ENCODE measurements at regions not wholly inside any gene's neighbourhood (a gene's known extent, or its start where the extent isn't known, plus 50 kb on each side); places are given as distances from the start of the nearest gene placed in this dataset.

DNA sequence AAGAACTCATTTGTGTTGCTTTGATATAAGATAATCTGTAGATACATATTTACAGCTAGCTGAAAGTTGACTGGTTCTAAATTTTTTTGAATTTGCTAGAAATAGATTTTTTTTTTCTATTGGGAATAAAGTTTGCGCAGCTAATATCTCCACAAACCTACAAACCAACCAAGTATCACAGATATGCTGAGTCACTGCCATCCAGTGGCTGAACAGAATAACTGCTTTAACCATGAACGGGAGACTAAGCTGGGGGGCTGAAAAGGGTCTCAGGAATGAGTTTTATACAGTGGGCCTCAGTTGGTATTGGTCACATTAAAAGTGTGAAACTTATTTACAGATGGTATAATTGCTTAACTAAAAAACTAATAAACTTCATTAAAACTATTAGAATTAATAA, 326.7 kb upstream of the CNR1 start:
- no peaks in the 10 kb centered on the region for H3K9me3 ChIP-seq (ENCODE audit: low read depth)
- no peak overlapping the region for H2AFZ ChIP-seq (replicated peaks)
- no peaks in the 10 kb centered on the region for H3K79me2 ChIP-seq (ENCODE audit: low read depth)
- H3K36me3 ChIP-seq = no peaks in the 10 kb centered on the region
- TF ChIP-seq EZH2 (IDR thresholded peaks at IDR 0.05) = no peak
- TF ChIP-seq, protein P1, sequence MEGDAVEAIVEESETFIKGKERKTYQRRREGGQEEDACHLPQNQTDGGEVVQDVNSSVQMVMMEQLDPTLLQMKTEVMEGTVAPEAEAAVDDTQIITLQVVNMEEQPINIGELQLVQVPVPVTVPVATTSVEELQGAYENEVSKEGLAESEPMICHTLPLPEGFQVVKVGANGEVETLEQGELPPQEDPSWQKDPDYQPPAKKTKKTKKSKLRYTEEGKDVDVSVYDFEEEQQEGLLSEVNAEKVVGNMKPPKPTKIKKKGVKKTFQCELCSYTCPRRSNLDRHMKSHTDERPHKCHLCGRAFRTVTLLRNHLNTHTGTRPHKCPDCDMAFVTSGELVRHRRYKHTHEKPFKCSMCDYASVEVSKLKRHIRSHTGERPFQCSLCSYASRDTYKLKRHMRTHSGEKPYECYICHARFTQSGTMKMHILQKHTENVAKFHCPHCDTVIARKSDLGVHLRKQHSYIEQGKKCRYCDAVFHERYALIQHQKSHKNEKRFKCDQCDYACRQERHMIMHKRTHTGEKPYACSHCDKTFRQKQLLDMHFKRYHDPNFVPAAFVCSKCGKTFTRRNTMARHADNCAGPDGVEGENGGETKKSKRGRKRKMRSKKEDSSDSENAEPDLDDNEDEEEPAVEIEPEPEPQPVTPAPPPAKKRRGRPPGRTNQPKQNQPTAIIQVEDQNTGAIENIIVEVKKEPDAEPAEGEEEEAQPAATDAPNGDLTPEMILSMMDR (IDR thresholded peaks at IDR 0.05) = peak; percentile 53
- H3K4me2 ChIP-seq = no peak overlapping the region
- Mint-ChIP-seq H3K27ac (no peak overlapping the region), H3K36me3 (peaks cover 3% of the 10 kb centered on the region), H3K4me1 (peaks cover 20% of the 10 kb centered on the region), H3K27me3 (ENCODE audit: insufficient read depth, low read depth) (peaks cover 6% of the 10 kb centered on the region), H3K4me3 (no peak overlapping the region), H3K9me3 (peaks cover 28% of the 10 kb centered on the region)
- DNase-seq (ENCODE audit: low spot score) = peak; percentile 17
- peaks cover 28% of the 10 kb centered on the region for H3K4me1 ChIP-seq
- no peak overlapping the region for H3K9ac ChIP-seq
- no peaks in the 10 kb centered on the region for H4K20me1 ChIP-seq (ENCODE audit: low read depth)
- H3F3A ChIP-seq (ENCODE audit: low read depth) = peaks cover 25% of the 10 kb centered on the region
- no peaks in the 10 kb centered on the region for H3K27me3 ChIP-seq
- H3K27ac ChIP-seq = no peak overlapping the region
- H3K4me3 ChIP-seq = no peak overlapping the region

DNA sequence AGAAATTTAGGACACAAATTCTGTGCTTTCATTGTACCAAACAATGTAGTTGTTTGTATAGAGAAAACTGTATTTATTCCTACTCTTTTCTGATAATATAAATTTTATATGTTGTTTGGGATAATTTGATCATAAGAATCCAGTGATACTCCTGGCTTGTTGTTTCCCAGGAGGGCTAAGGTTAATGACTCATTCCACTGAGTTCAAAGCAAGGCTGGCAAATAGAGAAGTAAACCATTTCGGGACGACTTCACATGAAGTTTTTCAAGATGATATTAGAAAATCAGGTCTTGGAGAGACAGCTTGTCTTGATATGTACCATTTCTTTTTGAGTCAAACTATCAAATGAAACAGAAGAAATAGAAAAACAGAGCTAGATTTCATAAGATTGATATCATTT, 326.1 kb upstream of the CNR1 start:
- Mint-ChIP-seq H3K27ac (no peak overlapping the region), H3K9me3 (peaks cover 29% of the 10 kb centered on the region), H3K27me3 (ENCODE audit: insufficient read depth, low read depth) (peaks cover 6% of the 10 kb centered on the region), H3K4me1 (peaks cover 20% of the 10 kb centered on the region), H3K36me3 (peaks cover 3% of the 10 kb centered on the region), H3K4me3 (no peak overlapping the region)
- Histone ChIP-seq H3K27ac (no peak overlapping the region), H3K4me1 (peaks cover 28% of the 10 kb centered on the region), H3F3A (ENCODE audit: low read depth) (peaks cover 25% of the 10 kb centered on the region), H3K27me3 (no peaks in the 10 kb centered on the region), H2AFZ (replicated peaks) (no peak overlapping the region), H3K79me2 (ENCODE audit: low read depth) (no peaks in the 10 kb centered on the region), H3K4me3 (no peak overlapping the region), H3K4me2 (peak overlapping the region; percentile 1), H3K36me3 (no peaks in the 10 kb centered on the region), H3K9ac (no peak overlapping the region), H3K9me3 (ENCODE audit: low read depth) (no peaks in the 10 kb centered on the region), H4K20me1 (ENCODE audit: low read depth) (no peaks in the 10 kb centered on the region)
- TF ChIP-seq EZH2 (IDR thresholded peaks at IDR 0.05) (no peak), EZH2phosphoT487 (IDR thresholded peaks at IDR 0.05) (no peak)
- TF ChIP-seq, protein P1 (IDR thresholded peaks at IDR 0.05) = no peak
- DNase-seq (ENCODE audit: low spot score) = no peak

DNA sequence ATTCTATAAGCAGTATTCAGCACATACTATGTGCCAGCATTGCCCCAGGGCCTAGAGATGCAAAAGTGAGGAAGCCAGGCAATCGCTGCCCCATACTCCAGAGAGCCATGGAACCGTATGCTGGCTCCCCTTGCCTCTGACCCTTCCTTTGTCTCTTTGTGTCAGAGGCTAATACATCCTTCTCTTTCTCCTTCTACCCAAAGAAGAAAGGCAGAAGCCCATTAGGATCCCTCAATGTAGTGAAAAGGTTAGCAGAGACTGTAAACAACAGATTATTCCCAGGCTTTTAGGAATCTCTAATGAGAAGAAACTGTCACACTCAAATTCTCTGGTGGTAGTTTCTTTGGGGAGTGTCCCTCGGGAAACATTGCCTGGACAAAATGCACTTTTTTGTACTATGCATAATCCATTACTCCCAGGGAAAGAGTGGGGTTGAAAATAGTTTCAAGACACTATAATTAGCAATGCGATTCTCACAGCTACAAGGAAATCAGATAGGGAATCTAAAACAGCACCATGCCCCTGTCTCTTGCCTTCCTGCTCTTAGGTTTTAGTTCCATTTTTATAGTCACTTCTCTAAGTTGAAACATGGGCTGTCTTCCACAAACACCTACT, 325.2 kb upstream of the CNR1 start:
- Histone ChIP-seq H3K79me2 (ENCODE audit: low read depth) (no peaks in the 10 kb centered on the region), H3K4me2 (peak overlapping the region; percentile 25), H4K20me1 (ENCODE audit: low read depth) (no peaks in the 10 kb centered on the region), H3K27ac (peak overlapping the region; percentile 38), H3K4me1 (peaks cover 28% of the 10 kb centered on the region), H2AFZ (replicated peaks) (no peak overlapping the region), H3K9ac (no peak overlapping the region), H3K27me3 (no peaks in the 10 kb centered on the region), H3K4me3 (no peak overlapping the region), H3K9me3 (ENCODE audit: low read depth) (no peaks in the 10 kb centered on the region), H3F3A (ENCODE audit: low read depth) (peaks cover 25% of the 10 kb centered on the region), H3K36me3 (no peaks in the 10 kb centered on the region)
- no peak for TF ChIP-seq EZH2 (IDR thresholded peaks at IDR 0.05)
- TF ChIP-seq, protein P1 (IDR thresholded peaks at IDR 0.05) = no peak
- TF ChIP-seq EZH2phosphoT487 (IDR thresholded peaks at IDR 0.05) = no peak
- peaks cover 3% of the 10 kb centered on the region for H3K36me3 Mint-ChIP-seq
- DNase-seq (ENCODE audit: low spot score) = peak; percentile 70
- peaks cover 6% of the 10 kb centered on the region for H3K27me3 Mint-ChIP-seq (ENCODE audit: insufficient read depth, low read depth)
- peaks cover 20% of the 10 kb centered on the region for H3K4me1 Mint-ChIP-seq
- H3K9me3 Mint-ChIP-seq = peaks cover 29% of the 10 kb centered on the region
- peak overlapping the region; percentile 31 for H3K27ac Mint-ChIP-seq
- H3K4me3 Mint-ChIP-seq = no peak overlapping the region

All from neural progenitor cell (in vitro differentiated cells).